ENCODE measurements at regions not wholly inside any gene's neighbourhood (a gene's known extent, or its start where the extent isn't known, plus 50 kb on each side); places are given as distances from the start of the nearest gene placed in this dataset.

GRCh38 chr5:57711471-57711870 is 228.9 kb upstream of the ACTBL2 start:
- TF ChIP-seq POLR2AphosphoS5 (IDR thresholded peaks at IDR 0.05; ENCODE audit: borderline replicate concordance, low read depth, low read length) (no peak), EZH2 (IDR thresholded peaks at IDR 0.05) (no peak)

All from SK-N-MC (cell line).